ENCODE measurements at regions not wholly inside any gene's neighbourhood (a gene's known extent, or its start where the extent isn't known, plus 50 kb on each side); places are given as distances from the start of the nearest gene placed in this dataset.
"Not testable (repeated sequence)": the region's sequence is repeated elsewhere in the genome, so short reads cannot be mapped to it uniquely, and the experiment has no call there.

DNA sequence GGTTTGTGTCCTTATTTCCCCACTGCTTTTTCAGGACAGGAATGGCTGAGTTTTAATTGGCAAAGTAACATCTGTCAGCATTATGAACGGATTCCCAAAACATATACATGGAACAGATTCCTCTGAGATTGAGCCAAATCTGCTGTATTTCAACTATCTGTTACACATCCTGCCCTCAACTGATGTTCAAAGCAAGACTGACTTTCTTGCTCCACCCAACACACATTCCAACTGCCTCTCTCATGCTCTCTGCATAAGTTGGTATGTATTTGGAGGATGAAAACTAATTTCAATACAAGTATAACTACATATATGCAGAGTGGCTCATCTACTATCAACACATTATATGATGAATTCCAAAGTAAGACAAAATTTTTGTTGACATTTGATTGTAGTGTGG lies 342.2 kb downstream of the GATA3 start:
- DNase-seq = no peak

DNA sequence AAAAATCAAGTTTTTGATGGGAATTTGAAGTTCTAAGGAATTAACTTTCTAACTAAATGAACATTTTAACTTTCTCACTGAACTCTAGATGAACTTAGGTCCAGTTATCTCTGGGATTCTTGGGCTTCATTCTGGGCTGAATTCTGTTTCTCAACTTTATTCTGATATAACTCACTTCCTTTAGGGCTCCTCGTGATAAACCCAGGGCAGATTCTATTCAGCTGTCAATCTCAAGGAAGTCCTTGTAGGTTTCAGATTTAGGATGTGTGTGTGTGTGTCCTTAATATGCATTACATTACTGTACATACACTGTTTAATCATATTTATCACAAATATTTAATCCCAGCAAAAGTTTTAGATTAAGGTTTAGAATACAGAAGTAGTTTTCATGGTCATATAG lies 344.3 kb downstream of the GATA3 start:
- no peak for DNase-seq

DNA sequence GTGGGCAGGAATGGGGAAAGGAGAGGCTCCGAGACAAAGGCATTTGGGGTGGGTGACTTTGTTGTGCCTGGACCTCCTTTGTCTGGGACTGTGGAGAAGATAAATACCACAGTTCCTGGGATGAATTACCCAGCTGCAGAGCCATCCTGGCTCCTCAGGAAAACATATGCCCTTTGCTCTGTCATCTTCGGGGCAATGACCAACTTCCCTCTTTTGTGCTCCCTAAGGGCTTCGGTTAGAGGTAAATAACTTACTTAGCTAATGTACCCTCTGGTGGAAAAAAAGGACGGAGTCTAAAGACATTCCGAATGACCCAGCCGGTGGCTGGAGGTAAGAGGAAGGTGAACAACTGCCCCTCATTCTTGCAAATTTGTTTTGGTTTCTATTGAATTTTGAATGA lies 345.7 kb downstream of the GATA3 start:
- DNase-seq = no peak

DNA sequence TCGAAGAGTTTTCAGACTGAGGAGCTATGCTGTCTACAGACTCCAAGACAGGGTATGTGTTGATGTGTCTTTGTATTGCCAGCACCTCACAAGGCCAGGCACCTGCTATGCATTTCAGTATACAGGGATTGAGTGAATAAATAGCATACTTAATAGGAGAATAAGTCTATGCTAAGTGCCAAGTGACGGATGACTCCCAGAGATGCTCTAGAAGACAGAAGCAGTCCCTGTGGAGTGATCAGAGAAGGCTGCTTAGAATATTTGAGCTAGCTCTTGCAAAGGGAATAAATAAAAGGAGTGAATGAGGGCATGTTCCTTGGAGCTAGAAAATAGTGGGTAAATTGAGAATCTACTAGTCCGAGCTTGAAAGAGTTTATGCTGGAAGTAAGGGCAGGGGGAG lies 346.4 kb downstream of the GATA3 start:
- DNase-seq = no peak

DNA sequence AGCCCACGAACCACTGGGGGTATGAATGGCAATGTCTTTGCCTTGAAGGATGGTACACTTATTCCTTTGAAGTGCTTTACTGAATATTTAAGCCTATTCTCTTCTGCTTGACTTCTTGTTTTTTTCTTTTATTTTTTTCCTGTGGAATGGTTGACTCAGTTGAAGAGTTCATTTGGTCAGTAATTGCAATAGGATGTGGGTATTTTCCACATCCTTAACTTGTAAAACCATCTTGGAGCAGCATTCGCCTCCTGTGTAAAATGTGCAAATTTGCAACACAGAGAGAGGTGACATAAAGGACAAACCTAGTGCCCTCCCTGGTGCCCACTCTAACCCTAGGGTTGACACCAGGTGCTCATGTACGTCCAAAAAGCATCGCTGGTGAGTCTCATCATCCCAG lies 347.0 kb downstream of the GATA3 start:
- DNase-seq = no peak

DNA sequence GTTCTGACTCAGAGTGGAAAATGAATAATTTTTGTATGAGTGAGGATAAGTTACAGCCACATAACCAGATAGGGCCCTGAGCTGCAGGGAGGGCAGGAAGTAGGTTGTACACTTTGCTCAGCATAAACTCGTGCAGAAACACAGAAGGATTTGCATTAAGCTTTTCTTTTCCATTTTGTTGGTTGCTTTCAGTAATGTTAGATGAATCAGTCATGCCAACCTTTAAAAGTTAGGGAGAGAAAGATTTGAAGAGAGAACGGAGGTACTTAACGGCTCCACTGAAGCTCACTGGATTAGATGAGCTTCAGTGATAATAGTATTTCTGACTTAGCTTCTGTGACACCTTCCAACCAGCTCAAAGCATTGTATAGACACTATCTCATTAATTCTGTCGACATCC lies 348.1 kb downstream of the GATA3 start:
- no peak for DNase-seq

DNA sequence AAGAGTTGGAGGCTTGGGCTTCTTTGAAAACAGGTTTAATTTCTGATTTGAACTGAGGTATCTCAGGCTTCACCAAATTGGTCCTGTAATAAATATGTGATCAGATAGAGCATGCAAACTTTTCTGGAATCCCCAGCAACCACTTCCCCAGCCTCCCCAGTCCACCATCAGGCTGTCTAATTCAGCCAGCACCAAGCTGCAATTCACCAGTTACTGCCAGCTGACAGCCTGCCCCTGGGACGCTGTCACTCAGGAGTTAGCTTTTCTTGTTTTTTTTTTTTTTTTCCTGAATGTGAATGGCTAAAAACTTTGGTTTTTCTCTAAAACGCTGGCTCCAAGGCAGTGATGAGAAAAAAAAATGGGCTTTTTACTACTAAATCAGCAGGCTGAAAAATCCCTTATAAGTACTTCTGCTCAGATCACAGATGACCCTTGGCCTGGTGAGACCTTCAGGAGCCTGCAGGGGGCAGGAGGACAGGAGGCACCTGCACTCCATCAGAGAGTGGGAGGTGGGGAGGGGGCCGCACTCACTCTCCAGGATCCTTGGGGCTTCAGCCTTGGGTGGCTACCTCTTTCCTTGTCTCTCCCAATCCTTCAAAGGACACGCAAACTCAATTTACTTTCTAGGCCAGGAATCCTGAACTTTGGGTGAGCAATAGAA lies 349.4 kb downstream of the GATA3 start:
- DNase-seq = no peak

DNA sequence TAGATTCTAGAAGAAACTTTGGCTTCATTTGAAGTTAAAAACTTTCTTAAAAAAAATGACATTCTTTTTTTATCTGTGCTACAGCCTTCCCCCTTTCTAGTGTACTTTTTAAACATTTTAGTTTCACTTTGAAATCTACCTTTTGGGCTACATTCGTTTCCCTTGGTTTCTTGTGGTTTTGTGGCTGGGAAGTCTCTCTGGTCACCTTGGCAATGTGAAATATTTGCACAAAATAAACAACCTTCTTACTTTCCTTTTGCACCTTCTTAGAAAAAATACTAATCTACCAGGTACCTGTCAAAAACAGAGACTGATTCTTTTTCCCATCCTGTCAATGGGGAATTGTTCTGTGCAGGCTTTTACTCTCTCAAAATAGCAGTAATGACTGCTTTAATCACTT lies 350.2 kb downstream of the GATA3 start:
- no peak for DNase-seq

DNA sequence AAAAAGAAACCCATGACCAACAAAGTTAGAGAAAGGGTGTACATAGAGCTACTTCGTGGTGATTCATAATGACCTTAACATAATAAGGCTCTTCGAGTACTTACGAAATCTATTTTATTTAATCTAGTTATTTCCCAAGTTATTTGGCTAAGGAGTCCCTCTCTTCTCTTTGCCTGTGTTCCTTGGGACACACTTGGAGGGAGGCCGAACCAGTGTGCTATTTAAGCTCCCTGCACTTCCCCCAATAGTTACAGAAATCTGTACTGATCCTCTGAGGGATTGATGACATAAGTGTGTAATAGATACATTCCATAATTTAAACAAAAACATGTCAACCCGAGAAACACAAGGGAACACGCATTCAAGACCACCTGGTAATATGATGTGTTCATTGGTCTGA lies 351.1 kb downstream of the GATA3 start:
- DNase-seq = no peak

DNA sequence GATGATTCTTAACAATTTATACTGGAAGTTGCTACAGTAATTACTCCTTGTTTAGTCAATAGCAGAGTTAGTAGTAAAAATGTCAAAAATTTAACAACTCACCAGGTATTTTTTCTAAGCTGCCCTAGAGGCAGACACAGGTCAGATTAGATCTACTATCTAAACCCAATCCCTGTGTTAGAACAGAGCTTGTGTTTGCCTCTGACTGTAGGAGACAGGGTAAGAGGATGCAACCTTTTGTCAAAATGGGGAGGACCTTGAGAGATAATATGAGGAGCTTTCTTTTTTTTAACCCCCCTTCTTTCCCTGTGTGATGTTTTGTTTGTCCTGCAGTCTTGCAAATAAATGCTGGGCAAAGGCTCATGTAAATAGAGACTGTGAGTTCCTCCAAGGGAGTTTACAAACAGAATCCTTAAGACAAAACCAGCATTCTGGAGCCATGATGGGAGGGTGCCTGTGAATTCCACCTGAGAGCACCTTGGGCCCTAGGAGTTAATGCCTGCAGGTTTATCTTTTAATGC lies 353.1 kb downstream of the GATA3 start:
- DNase-seq = no peak

DNA sequence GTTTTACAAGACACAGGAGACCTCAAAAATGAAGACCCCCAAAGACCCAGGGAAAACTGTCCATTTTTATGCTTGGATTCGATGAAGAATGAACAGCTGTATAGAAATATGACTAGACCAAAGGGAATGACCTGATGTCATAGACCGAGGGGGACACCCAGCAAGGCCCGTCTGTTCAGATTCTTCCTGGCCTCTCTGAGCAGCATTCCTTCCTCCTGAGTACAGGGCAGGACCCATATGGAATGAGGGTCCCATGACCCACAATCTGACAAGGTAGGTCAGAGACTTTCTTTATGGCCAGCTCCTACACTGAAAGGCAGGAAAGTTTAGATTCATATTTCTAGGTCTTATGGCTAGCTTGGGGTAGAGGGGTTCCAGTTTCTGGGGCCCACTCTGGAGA lies 356.0 kb downstream of the GATA3 start:
- no peak for DNase-seq

DNA sequence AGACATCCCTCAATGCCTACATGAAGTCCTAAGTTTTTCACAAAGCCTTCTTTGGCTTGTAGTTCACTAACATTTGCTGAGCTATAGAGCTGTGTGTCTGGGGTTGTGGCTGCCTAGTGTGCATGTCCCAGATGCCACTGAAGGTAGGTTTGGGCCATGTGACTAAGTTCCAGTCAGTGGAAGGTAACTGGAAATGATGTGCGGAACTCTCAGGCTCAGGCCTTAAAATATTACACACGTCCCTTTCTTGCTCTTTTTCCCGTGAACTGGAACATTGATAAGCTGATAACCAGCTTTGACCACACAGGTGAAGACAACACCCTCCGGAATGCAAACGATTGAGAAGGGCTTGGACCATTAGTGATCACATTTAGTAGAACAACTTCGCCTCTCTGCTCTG lies 358.1 kb downstream of the GATA3 start:
- DNase-seq = no peak

DNA sequence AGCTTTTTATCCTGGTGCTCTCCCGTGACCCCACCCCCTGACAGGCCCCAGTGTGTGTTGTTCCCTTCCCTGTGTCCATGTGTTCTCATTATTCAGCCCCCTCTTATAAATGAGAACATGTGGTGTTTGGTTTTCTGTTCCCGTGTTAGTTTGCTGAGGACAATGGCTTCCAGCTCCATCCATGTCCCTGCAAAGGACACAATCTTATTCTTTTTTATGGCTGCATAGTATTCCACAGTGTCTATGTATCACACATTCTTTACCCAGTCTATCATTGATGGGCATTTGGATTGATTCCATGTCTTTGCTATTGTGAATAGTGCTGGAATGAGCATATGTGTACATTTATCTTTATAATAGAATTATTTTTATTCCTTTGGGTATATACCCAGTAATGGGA lies 360.5 kb downstream of the GATA3 start:
- DNase-seq = not testable (repeated sequence)

DNA sequence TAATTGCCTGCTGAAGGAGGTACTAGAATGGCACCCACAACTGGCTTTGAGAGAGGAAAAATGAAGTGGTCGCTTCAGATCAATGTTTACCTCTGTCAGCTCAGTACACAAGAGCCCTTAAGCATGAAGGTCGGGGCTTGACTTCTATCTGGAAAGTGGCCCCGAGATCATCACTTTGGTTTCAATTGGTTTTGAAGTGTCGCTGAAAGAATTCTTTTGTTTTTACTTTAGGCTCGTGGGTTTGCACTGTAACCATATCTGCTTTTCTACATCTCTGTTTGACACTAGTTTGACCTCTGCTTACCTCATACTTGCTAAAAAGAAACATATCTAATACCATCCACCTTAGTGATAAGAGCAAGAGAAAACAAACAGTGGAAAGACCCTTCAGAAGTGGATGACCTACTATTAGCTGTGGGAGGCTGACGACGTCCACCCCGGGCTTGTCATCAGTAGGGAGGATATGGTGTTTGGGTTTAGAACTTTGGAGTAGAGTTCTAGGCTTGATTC lies 361.8 kb downstream of the GATA3 start:
- DNase-seq = peak; percentile 2

DNA sequence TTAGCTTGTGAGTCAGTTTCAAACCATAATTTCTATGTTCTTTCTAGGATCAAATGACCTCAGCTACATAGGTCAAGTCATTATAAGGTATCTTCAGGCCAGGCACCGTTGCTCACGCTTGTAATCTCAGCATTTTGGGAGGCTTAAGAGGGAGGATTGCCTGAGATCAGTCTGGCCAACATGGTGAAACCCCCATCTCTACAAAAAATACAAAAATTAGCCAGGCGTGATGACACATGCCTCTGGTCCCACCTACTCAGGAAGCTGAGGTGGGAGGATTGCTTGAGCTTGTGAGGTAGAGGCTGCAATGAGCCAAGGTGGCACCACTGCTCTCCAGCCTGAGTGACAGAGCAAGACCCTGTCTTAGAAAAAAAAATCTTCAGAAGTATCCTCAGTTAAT lies 362.3 kb downstream of the GATA3 start:
- DNase-seq = no peak

DNA sequence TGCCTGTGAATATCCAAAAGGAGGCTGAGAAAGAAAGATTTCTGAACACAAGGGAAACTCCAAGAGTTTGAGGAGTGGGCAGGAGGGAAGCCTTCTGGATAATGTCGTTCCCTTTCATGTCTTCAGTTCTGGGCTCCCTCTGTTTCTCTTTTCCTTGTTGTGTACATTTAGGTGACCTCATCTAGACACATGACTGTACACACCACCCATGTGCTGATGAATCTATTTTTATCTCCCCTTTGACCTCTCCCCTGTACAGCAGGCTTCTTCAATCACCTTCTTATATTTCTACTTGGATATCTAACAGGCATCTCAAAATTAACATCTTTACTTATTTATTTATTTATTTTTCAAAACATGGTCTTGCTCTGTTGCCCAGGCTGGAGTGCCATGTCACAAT lies 363.1 kb downstream of the GATA3 start:
- no peak for DNase-seq

DNA sequence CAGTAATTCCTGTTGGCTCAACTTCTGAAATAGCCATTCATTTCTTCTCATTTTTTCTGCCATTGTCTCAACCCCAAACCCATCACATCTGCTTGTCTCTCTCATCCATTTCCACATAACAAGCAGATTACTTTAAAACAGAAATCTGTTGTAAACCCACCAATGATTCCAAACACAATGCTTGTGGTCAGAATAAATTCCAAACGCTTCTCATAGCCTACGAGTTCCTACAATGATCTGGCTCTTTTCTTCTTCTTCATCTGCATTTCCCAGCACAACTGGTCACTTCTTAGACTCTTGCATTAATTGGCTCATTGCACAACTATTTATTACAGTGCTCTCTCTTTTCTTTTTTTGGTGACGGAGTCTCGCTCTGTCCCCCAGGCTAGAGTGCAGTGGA lies 364.1 kb downstream of the GATA3 start:
- DNase-seq = no peak

DNA sequence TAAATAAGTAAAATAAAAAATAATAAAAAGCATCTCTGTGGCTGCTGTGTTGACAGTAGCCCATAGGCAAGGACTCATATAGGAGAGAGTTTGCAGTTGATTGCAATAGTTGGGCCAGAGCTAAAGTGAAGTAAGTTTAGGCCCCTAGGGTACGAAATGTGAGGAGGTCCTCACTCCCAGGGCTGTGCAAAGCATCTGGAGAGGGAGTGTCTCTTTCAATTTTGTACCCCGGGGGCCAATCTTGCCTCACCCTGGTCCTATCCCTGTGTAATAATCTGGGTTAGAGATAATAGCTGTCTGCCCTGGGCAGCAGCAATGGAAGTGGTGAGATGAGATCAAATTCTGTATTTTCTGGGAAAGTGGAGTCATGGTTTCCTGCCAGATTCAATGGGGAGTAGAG lies 365.7 kb downstream of the GATA3 start:
- DNase-seq = no peak

DNA sequence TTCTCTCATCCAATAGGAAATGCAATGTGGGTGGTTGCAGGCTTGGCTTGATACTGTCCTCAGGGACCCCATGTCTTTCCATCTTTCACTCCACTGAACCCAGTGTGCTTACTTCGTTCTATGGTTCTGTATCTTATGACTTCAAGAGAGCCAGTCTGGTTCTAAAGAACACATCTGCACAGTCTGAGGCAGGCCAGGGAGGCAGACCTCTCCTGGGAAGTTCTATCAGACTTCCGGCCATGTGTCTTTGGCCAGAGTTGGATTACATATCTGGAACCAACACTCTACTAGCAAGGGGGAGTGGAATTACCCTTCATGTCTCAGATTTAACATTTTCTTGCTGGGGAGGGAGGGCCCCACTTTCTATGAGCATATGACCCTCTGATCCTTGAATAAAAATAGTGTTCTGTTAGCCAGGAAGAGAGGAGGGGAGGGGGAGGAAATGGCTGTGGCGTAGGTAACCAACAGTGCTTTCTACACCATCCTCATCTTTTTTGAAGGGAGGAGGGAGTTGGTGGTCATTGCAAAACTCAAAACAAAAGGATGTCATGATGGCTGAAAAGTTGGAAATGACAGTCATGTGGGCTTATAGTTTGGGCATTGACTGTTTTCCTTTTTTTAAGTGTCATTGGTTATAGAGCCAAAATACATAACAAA lies 370.2 kb downstream of the GATA3 start:
- DNase-seq = no peak

DNA sequence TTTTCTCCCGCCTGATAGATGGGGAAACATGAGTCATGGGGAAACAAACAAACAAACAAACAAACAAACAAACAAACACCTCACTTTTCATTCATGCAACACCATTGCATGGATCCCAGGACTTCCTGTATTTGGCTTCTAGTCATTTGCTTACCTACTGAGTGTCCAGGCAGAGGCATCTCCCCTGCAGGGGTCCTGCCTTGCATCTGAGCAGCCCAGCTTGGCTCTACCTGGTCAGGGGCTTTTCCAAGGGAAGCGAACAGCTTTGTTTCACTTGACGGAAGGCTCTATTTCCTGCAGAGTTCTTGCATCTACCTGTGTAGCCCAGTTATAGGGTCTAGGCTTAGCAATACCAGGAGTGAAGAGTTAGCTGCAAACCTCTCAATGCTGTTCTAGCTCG lies 374.2 kb downstream of the GATA3 start:
- no peak for DNase-seq

DNA sequence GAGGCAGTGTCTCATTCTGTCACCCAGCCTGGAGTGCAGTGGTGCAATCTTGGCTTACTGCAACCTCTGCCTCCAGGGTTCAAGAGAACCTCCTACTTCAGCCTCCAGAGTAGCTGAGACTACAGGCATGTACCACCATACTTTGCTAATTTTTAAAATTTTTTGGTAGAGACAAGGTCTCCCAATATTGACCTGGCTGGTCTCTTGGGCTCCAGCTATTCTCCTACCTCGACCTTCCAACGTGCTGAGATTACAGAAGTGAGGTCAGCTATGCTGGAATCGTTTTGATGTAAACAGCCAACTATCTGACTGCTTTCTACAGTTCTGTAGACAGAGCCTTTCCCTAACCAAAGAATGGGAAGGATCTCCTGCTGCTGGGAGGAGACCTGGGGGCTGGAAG lies 375.8 kb downstream of the GATA3 start:
- DNase-seq = no peak

DNA sequence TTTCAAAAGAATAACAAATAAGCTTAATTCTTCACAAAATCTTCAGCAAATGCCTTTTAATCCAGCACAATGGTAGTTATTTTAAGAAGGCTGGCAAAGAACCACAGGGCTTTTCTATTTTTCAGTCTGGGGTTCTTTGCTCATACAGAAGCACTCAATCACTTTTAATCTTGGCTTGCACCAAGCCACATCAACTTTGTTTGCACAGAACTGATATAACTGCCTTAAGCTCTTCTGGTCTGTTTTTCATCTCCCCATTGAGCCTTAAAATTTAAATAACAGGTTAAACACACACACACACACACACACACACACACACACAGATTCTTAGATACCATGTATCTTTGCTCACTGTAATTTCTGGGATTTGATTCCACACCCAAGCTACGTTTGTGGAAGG lies 377.0 kb downstream of the GATA3 start:
- no peak for DNase-seq

DNA sequence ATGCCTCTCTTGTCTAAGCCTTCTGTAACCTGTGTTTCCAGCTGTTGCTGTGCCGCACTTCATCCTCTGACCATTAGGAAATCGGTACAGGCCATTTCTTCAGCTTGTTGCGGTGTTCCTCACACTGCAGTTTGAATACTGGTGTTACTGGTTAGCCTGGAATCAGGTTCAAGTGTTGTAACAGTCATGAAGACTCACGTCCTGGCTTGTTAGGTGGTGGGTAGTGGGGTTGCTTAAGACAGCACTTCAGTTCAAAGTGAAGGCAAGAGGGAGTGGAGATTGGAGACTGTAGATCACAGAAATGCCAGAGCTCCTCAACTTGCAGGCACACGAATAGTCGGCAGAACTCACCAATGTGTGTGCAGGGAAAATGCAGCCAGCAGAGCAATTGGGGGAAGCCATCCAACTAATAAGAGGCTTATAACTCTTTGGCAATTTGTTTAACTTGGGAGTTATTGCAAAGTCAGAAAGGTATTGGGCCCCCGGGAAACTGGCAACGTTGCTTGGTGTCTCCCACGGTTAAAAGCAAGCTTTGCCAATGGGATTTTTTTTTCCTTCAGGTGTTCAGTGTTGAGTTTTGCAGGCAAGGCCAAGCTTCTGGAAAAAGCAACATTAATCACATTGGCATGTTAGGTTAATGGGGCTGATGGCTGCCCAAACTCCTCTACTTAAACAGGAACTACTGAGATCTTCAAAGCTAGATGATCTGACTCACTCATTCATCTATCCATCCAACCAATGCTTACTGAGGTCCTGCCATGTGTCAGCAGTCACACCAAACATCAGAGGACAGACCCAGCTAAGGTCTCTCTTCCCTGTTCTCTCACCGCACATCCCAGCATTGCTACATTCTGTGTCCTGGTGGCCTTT lies 380.9 kb downstream of the GATA3 start:
- DNase-seq = no peak

DNA sequence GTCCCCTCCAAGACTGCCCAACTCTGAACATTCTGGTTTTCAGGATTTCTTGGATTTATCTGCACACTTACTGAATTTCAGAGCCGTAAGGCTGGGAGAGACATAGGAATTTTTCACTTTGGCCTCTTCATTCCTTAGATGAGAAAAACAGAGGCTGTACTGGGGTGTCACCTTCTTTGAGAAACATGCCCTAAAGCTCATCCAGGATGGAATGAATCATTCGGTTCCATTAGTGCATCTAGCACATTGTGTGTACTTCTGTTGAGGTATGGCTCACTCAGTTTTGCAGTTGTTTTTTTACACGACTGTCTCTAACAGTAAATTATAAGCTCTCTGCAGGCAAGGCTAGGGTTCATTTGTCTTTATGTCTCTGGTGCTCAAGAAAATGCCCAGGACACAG lies 383.4 kb downstream of the GATA3 start:
- no peak for DNase-seq
